Keratinocyte (primary cell): ENCODE measurements at regions not wholly inside any gene's neighbourhood (a gene's known extent, or its start where the extent isn't known, plus 50 kb on each side); places are given as distances from the start of the nearest gene placed in this dataset.

Source experiments
- DNase-seq: peaks from one replicate; pipeline ENCODE4 v3.0.0-alpha.2; 2011; ENCODE audit warnings: low read depth, missing footprints, low spot score
- FAIRE-seq: peaks from 2 replicates; lab custom pipeline; 2011; peaks lifted over from hg19 to GRCh38; lab: Jason Lieb, UNC
- H2AFZ ChIP-seq: 2 replicates; pipeline ENCODE4 v1.6.0; 2012; ENCODE audit warnings: low read length, control low read depth, inconsistent platforms; ENCODE audit not compliant: control insufficient read depth
- H3K27ac ChIP-seq: 2 replicates; pipeline ENCODE4 v1.5.1; 2011; ENCODE audit warnings: low read length; ENCODE audit not compliant: control insufficient read depth, insufficient read depth
- H3K27me3 ChIP-seq: 3 replicates; pipeline ENCODE4 v1.6.0; 2011; ENCODE audit warnings: low read length; ENCODE audit not compliant: control insufficient read depth, insufficient read depth; ENCODE audit errors: extremely low read depth
- H3K36me3 ChIP-seq, 2 experiments: 2 replicates in 1 of 2; 3 replicates in 1 of 2; pipeline ENCODE4 v1.5.1; 2011; ENCODE audit warnings: low read length in 2 of 2, mild to moderate bottlenecking in 1 of 2; ENCODE audit not compliant: control insufficient read depth in 2 of 2, insufficient read depth in 2 of 2; ENCODE audit errors: extremely low read depth in 1 of 2
- H3K4me1 ChIP-seq: 3 replicates; pipeline ENCODE4 v1.5.1; 2011; ENCODE audit warnings: low read length; ENCODE audit not compliant: control insufficient read depth, insufficient read depth; ENCODE audit errors: extremely low read depth
- H3K4me2 ChIP-seq: 3 replicates; pipeline ENCODE4 v1.6.0; 2011; ENCODE audit warnings: low read depth, low read length; ENCODE audit not compliant: control insufficient read depth, insufficient read depth; ENCODE audit errors: extremely low read depth
- H3K4me3 ChIP-seq, 3 experiments: fragments of 200-600 bp in 1 of 3; sonication (generic) in 1 of 3; 2 replicates in 2 of 3; 3 replicates in 1 of 3; pipeline ENCODE4 v1.5.1; 2011 to 2016; ENCODE audit warnings: low read length in 3 of 3, mild to moderate bottlenecking in 3 of 3, control low read depth in 2 of 3, inconsistent platforms in 1 of 3, low read depth in 1 of 3, mixed read lengths in 1 of 3, mixed run types in 1 of 3, moderate library complexity in 1 of 3; ENCODE audit not compliant: control insufficient read depth in 2 of 3, insufficient read depth in 2 of 3; ENCODE audit errors: extremely low read depth in 1 of 3
- H3K79me2 ChIP-seq: 2 replicates; pipeline ENCODE4 v1.6.0; 2012; ENCODE audit warnings: low read length; ENCODE audit not compliant: control insufficient read depth, insufficient read depth
- H3K9ac ChIP-seq: 3 replicates; pipeline ENCODE4 v1.6.0; 2011; ENCODE audit warnings: low read length; ENCODE audit not compliant: control insufficient read depth, insufficient read depth; ENCODE audit errors: extremely low read depth
- H3K9me1 ChIP-seq: 3 replicates; pipeline ENCODE4 v1.6.0; 2011; ENCODE audit warnings: low read length; ENCODE audit not compliant: control insufficient read depth, insufficient read depth; ENCODE audit errors: extremely low read depth
- H3K9me3 ChIP-seq: 2 replicates; pipeline ENCODE4 v1.5.1; 2012; ENCODE audit warnings: low read depth, low read length; ENCODE audit not compliant: control insufficient read depth
- H4K20me1 ChIP-seq: 3 replicates; pipeline ENCODE4 v1.6.0; 2011; ENCODE audit warnings: low read length; ENCODE audit not compliant: control insufficient read depth, insufficient read depth; ENCODE audit errors: extremely low read depth
- CTCF ChIP-seq, 3 experiments: IDR thresholded peaks in 1 of 3; conservative IDR thresholded peaks in 1 of 3; optimal IDR thresholded peaks in 1 of 3; 2 replicates in 2 of 3; 3 replicates in 1 of 3; pipeline versions ENCODE3 to v1.5.1; 2011; ENCODE audit warnings: low read length in 3 of 3, mild to moderate bottlenecking in 3 of 3, moderate library complexity in 2 of 3, control low read depth in 1 of 3, inconsistent platforms in 1 of 3; ENCODE audit not compliant: insufficient read depth in 2 of 3; ENCODE audit errors: extremely low read depth in 1 of 3
- EZH2 ChIP-seq: IDR thresholded peaks from one replicate; pipeline ENCODE4 v1.6.1; 2012; ENCODE audit warnings: inconsistent platforms, mild to moderate bottlenecking, low read length, moderate library complexity
- dilution Hi-C: fragments of 300-500 bp; cut with MboI; formaldehyde crosslinking; loops from one replicate; pipeline ENCODE4 v1.7.0; 2020; ENCODE audit warnings: low sequenced_read_pairs; ENCODE audit not compliant: extremely low pct_ligation_motif_present

GRCh38 chr5:174581479-174581878 lies 142.9 kb upstream of the MSX2 start:
- no peaks in the 10 kb centered on the region for H3K36me3 ChIP-seq
- H4K20me1 ChIP-seq = no peaks in the 10 kb centered on the region
- TF ChIP-seq EZH2 (no peak), CTCF (optimal IDR thresholded peaks at IDR 0.05 in 1 of 3, IDR thresholded peaks at IDR 0.05 in 1 of 3, conservative IDR thresholded peaks at IDR 0.05 in 1 of 3; ENCODE audit: extremely low read depth in 1 of 3, insufficient read depth in 2 of 3, low read length in 3 of 3) (peak; percentile 52 to 68 (median 59))
- dilution Hi-C loops = no loop called here
- no peak overlapping the region for H3K4me2 ChIP-seq
- no peaks in the 10 kb centered on the region for H3K9me3 ChIP-seq
- H3K27ac ChIP-seq = no peak overlapping the region
- no peaks in the 10 kb centered on the region for H3K27me3 ChIP-seq
- H3K79me2 ChIP-seq = no peaks in the 10 kb centered on the region
- H3K4me1 ChIP-seq = no peaks in the 10 kb centered on the region
- H3K4me3 ChIP-seq = no peak overlapping the region
- no peak for DNase-seq
- H3K9me1 ChIP-seq = no peaks in the 10 kb centered on the region
- H3K9ac ChIP-seq = no peak overlapping the region
- H2AFZ ChIP-seq = no peak overlapping the region
- FAIRE-seq = no peak

GRCh38 chr5:174581894-174582293 lies 142.5 kb upstream of the MSX2 start:
- dilution Hi-C loops = no loop called here
- FAIRE-seq (no peak), DNase-seq (no peak)
- TF ChIP-seq CTCF (optimal IDR thresholded peaks at IDR 0.05 in 1 of 3, IDR thresholded peaks at IDR 0.05 in 1 of 3, conservative IDR thresholded peaks at IDR 0.05 in 1 of 3; ENCODE audit: extremely low read depth in 1 of 3, insufficient read depth in 2 of 3, low read length in 3 of 3) (no peak), EZH2 (no peak)
- H3K36me3 ChIP-seq = no peaks in the 10 kb centered on the region
- H3K9me3 ChIP-seq = no peaks in the 10 kb centered on the region
- H3K27ac ChIP-seq = no peak overlapping the region
- H3K4me2 ChIP-seq = no peak overlapping the region
- no peaks in the 10 kb centered on the region for H3K27me3 ChIP-seq
- no peak overlapping the region for H3K9ac ChIP-seq
- no peak overlapping the region for H2AFZ ChIP-seq
- no peak overlapping the region for H3K4me3 ChIP-seq
- H3K4me1 ChIP-seq = no peaks in the 10 kb centered on the region
- no peaks in the 10 kb centered on the region for H4K20me1 ChIP-seq
- no peaks in the 10 kb centered on the region for H3K9me1 ChIP-seq
- H3K79me2 ChIP-seq = no peaks in the 10 kb centered on the region
